ENCODE measurements at regions not wholly inside any gene's neighbourhood (a gene's known extent, or its start where the extent isn't known, plus 50 kb on each side); places are given as distances from the start of the nearest gene placed in this dataset.

DNA sequence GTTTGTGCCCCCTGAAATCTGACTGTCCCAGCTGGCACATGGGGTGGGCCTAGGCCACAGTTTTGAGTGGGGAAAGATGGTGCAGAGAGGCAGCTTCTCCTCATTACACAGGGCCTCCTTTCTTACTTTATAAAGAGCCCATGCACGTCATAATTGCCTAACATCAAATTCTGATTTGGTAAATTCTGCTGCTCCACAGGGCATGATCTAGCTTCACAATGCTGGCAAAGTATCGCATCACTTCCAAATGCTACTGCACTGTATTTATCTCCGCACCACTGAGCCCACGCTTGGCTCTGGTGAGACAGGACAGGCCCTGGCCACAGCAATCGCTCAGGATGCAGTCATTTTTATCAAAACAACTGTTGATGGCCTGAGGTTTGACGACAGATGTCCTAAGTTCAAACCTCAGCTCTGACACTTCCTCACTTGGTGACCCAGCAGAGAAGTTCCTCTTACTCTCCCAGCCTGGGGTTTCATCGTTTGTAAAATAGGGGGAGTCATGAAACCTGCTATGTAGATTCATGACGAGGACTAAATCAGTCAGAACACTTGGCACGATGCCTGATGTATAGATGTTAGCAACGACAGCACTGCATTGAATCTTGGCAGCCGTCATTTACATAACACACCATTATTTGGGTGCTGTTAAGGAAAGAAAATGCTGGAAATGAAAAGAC lies 187.9 kb downstream of the TTLL2 start:
- TF ChIP-seq, protein P1, sequence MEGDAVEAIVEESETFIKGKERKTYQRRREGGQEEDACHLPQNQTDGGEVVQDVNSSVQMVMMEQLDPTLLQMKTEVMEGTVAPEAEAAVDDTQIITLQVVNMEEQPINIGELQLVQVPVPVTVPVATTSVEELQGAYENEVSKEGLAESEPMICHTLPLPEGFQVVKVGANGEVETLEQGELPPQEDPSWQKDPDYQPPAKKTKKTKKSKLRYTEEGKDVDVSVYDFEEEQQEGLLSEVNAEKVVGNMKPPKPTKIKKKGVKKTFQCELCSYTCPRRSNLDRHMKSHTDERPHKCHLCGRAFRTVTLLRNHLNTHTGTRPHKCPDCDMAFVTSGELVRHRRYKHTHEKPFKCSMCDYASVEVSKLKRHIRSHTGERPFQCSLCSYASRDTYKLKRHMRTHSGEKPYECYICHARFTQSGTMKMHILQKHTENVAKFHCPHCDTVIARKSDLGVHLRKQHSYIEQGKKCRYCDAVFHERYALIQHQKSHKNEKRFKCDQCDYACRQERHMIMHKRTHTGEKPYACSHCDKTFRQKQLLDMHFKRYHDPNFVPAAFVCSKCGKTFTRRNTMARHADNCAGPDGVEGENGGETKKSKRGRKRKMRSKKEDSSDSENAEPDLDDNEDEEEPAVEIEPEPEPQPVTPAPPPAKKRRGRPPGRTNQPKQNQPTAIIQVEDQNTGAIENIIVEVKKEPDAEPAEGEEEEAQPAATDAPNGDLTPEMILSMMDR (IDR thresholded peaks at IDR 0.05) = no peak
- TF ChIP-seq EP300 (IDR thresholded peaks at IDR 0.05) (no peak), POLR2AphosphoS5 (IDR thresholded peaks at IDR 0.05) (no peak), POLR2A (IDR thresholded peaks at IDR 0.05) (no peak)

DNA sequence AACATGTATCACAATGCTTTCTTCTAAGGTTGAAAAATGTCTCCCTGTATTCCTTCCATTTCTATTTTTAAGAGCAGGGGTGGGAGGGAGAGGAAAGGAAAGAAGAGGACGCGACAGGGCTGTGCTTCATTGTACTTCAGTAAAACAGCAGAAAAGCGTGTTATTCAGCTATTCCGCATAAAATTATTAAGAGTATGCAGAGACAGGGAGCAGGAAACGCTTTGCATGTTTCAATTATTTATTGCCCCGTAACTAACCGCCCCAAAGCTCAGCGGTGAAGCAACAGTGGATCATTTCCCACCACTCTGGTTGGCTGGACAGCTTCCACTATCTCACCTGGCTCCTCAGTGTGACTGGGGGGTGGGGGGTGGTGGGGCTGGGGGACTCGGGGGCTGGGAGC lies 188.9 kb downstream of the TTLL2 start:
- Histone ChIP-seq H3K4me3 (no peak overlapping the region), H3K4me1 (no peaks in the 10 kb centered on the region), H3K27me3 (peaks cover 23% of the 10 kb centered on the region), H3K9me3 (no peaks in the 10 kb centered on the region), H3K36me3 (no peaks in the 10 kb centered on the region), H3K27ac (no peak overlapping the region)
- WGBS, 2 donors (ENCODE audit: low coverage in 1 of 2) = 35 to 71% methylated on average over 5 to 7 of the region's 9 CpGs
- TF ChIP-seq, protein P1 (IDR thresholded peaks at IDR 0.05) = no peak
- TF ChIP-seq POLR2A (IDR thresholded peaks at IDR 0.05) (no peak), EP300 (IDR thresholded peaks at IDR 0.05) (no peak), POLR2AphosphoS5 (IDR thresholded peaks at IDR 0.05) (no peak)
- ATAC-seq = no peak

More for the DNA sequence above, 187.9 kb downstream of the TTLL2 start:
- Histone ChIP-seq H3K27ac (no peak overlapping the region), H3K36me3 (no peaks in the 10 kb centered on the region), H3K4me1 (no peaks in the 10 kb centered on the region), H3K9me3 (no peaks in the 10 kb centered on the region), H3K27me3 (peaks cover 24% of the 10 kb centered on the region), H3K4me3 (no peak overlapping the region)
- WGBS, 2 donors (ENCODE audit: low coverage in 1 of 2) = 52 to 79% methylated on average over 5 to 11 of the region's 11 CpGs
- ATAC-seq = no peak

DNA sequence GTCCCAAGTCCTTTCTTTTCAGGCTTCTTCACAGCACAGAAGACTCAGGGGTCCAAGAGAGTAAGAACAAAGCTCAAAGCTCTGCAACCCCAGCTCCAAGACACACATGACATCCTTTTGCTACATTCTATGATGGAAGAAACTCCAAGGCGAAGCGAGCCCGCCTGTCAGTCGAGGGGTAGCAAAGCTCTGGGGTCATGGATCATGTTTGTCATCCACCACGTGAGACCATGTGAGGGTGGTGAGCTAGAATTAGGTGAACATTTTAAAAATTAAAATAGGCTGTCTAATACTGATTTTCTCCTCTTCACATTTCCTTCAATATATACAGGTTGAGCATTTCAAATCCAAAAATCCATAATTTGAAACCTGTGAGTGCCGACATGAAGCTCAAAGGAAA lies 189.6 kb downstream of the TTLL2 start:
- Histone ChIP-seq H3K27me3 (peaks cover 16% of the 10 kb centered on the region), H3K4me1 (no peaks in the 10 kb centered on the region), H3K9me3 (no peaks in the 10 kb centered on the region), H3K4me3 (no peak overlapping the region), H3K36me3 (no peaks in the 10 kb centered on the region), H3K27ac (no peak overlapping the region)
- no peak for TF ChIP-seq EP300 (IDR thresholded peaks at IDR 0.05)
- TF ChIP-seq POLR2AphosphoS5 (IDR thresholded peaks at IDR 0.05) = no peak
- TF ChIP-seq, protein P1 (IDR thresholded peaks at IDR 0.05) = no peak
- TF ChIP-seq POLR2A (IDR thresholded peaks at IDR 0.05) = no peak
- 80 to 92% methylated on average over 2 to 6 of the region's 6 CpGs for WGBS, 2 donors (ENCODE audit: low coverage in 1 of 2)
- no peak for ATAC-seq

DNA sequence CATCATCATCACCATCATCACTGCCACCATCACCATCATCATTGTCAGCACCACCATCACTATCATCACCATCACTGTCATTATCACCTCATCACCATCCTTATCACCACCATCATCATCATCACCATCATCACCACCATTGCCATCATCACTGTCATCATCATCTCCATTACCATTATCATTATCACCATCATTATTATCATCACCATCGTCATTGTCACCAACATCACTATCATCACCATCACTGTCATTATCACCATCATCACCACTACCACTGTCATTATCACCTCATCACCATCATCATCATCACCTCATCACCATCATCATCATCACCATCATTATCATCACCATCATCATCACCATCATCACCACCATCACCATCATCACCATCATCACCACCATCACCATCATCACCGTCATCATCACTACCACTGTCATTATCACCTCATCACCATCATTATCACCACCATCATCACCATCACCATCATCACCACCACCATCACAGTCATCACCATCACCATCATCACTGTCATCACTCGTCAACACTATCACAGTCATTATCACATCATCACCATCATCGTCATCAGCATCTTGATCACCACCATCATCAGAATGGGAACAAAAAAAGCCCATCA lies 191.1 kb downstream of the TTLL2 start:
- Histone ChIP-seq H3K9me3 (no peaks in the 10 kb centered on the region), H3K4me3 (no peak overlapping the region), H3K36me3 (no peaks in the 10 kb centered on the region), H3K4me1 (no peaks in the 10 kb centered on the region), H3K27me3 (peaks cover 3% of the 10 kb centered on the region), H3K27ac (no peak overlapping the region)
- no peak for ATAC-seq
- TF ChIP-seq POLR2AphosphoS5 (IDR thresholded peaks at IDR 0.05) = no peak
- no peak for TF ChIP-seq POLR2A (IDR thresholded peaks at IDR 0.05)
- TF ChIP-seq, protein P1 (IDR thresholded peaks at IDR 0.05) = no peak
- no peak for TF ChIP-seq EP300 (IDR thresholded peaks at IDR 0.05)
- 61 to 70% methylated on average over 4 of the region's 4 CpGs for WGBS, 2 donors (ENCODE audit: low coverage in 1 of 2)
